Trophoblast cell (in vitro differentiated cells and primary cell): ENCODE measurements at regions not wholly inside any gene's neighbourhood (a gene's known extent, or its start where the extent isn't known, plus 50 kb on each side); places are given as distances from the start of the nearest gene placed in this dataset.

Experiments
- DNase-seq, 2 donors: peaks; one replicate each; pipeline ENCODE4 v3.0.0-alpha.2; 2016
- H2AFZ ChIP-seq: 2 replicates; pipeline ENCODE4 v1.6.1; 2013; ENCODE audit warnings: low read length, moderate library complexity, mild to moderate bottlenecking; ENCODE audit not compliant: insufficient read depth, poor library complexity
- H2AK5ac ChIP-seq: 2 replicates; pipeline ENCODE4 v1.6.1; 2013; ENCODE audit warnings: mild to moderate bottlenecking, low read length
- H2BK120ac ChIP-seq: 2 replicates; pipeline ENCODE4 v1.6.1; 2013; ENCODE audit warnings: low read length, mild to moderate bottlenecking, moderate library complexity; ENCODE audit not compliant: insufficient read depth, poor library complexity
- H2BK12ac ChIP-seq: 2 replicates; pipeline ENCODE4 v1.6.1; 2013; ENCODE audit warnings: mild to moderate bottlenecking, low read length, moderate library complexity
- H2BK5ac ChIP-seq: 2 replicates; pipeline ENCODE4 v1.6.1; 2013; ENCODE audit warnings: low read length, low read depth, moderate library complexity, mild to moderate bottlenecking; ENCODE audit not compliant: poor library complexity
- H3K14ac ChIP-seq: 2 replicates; pipeline ENCODE4 v1.6.1; 2013; ENCODE audit warnings: mild to moderate bottlenecking, low read length
- H3K18ac ChIP-seq: 2 replicates; pipeline ENCODE4 v1.6.1; 2013; ENCODE audit warnings: mild to moderate bottlenecking, low read length
- H3K23ac ChIP-seq: 2 replicates; pipeline ENCODE4 v1.6.1; 2013; ENCODE audit warnings: low read length
- H3K27ac ChIP-seq: 2 replicates; pipeline ENCODE4 v1.5.1; 2013; ENCODE audit warnings: low read depth, mild to moderate bottlenecking, inconsistent platforms, low read length, moderate library complexity
- H3K27me3 ChIP-seq: 2 replicates; pipeline ENCODE4 v1.6.1; 2013; ENCODE audit warnings: inconsistent platforms, mild to moderate bottlenecking, low read length, moderate library complexity; ENCODE audit not compliant: insufficient read depth
- H3K36me3 ChIP-seq, 2 experiments: 1 replicate in 1 of 2; 2 replicates in 1 of 2; pipeline ENCODE4 v1.6.1; 2013; ENCODE audit warnings: low read length in 2 of 2, mild to moderate bottlenecking in 2 of 2, moderate library complexity in 1 of 2; ENCODE audit not compliant: insufficient read depth in 2 of 2, control insufficient read depth in 1 of 2
- H3K4ac ChIP-seq: 2 replicates; pipeline ENCODE4 v1.6.1; 2013; ENCODE audit warnings: low read depth, mild to moderate bottlenecking, low read length, moderate library complexity
- H3K4me1 ChIP-seq, 2 experiments: 1 replicate in 1 of 2; 2 replicates in 1 of 2; pipeline ENCODE4 v1.6.1; 2013; ENCODE audit warnings: low read length in 2 of 2, mild to moderate bottlenecking in 2 of 2, moderate library complexity in 1 of 2; ENCODE audit not compliant: insufficient read depth in 2 of 2, control insufficient read depth in 1 of 2
- H3K4me2 ChIP-seq: 2 replicates; pipeline ENCODE4 v1.6.1; 2013; ENCODE audit warnings: inconsistent platforms, mild to moderate bottlenecking, low read length, moderate library complexity
- H3K4me3 ChIP-seq: 2 replicates; pipeline ENCODE4 v1.5.1; 2013; ENCODE audit warnings: mild to moderate bottlenecking, low read depth, low read length, inconsistent platforms
- H3K79me1 ChIP-seq: one replicate; pipeline ENCODE4 v1.6.1; 2013; ENCODE audit warnings: low read length
- H3K79me2 ChIP-seq: 2 replicates; pipeline ENCODE4 v1.6.1; 2013; ENCODE audit warnings: low read length, mild to moderate bottlenecking; ENCODE audit not compliant: control insufficient read depth, insufficient read depth, poor library complexity
- H3K9ac ChIP-seq: 2 replicates; pipeline ENCODE4 v1.6.1; 2013; ENCODE audit warnings: mild to moderate bottlenecking, low read length
- H3K9me3 ChIP-seq: 2 replicates; pipeline ENCODE4 v1.6.1; 2013; ENCODE audit warnings: low read depth, mild to moderate bottlenecking, control low read depth, inconsistent platforms, low read length; ENCODE audit not compliant: insufficient read depth
- H4K12ac ChIP-seq: 2 replicates; pipeline ENCODE4 v1.6.1; 2013; ENCODE audit warnings: low read depth, mild to moderate bottlenecking, low read length, moderate library complexity
- H4K8ac ChIP-seq: 2 replicates; pipeline ENCODE4 v1.6.1; 2013; ENCODE audit warnings: low read depth, mild to moderate bottlenecking, low read length, moderate library complexity
- H4K91ac ChIP-seq: one replicate; pipeline ENCODE4 v1.6.1; 2013; ENCODE audit warnings: low read depth, mild to moderate bottlenecking, low read length, moderate library complexity
- WGBS: extraction: QIAGEN DNeasy Blood & Tissue Kit; methylation state at CpG from one replicate; pipeline ENCODE4 v1.1.7; 2013; ENCODE audit warnings: missing lambda C conversion rate; ENCODE audit not compliant: insufficient read length, insufficient coverage; ENCODE audit errors: extremely low coverage; 5-methylcytosine and 5-hydroxymethylcytosine counted together

DNA sequence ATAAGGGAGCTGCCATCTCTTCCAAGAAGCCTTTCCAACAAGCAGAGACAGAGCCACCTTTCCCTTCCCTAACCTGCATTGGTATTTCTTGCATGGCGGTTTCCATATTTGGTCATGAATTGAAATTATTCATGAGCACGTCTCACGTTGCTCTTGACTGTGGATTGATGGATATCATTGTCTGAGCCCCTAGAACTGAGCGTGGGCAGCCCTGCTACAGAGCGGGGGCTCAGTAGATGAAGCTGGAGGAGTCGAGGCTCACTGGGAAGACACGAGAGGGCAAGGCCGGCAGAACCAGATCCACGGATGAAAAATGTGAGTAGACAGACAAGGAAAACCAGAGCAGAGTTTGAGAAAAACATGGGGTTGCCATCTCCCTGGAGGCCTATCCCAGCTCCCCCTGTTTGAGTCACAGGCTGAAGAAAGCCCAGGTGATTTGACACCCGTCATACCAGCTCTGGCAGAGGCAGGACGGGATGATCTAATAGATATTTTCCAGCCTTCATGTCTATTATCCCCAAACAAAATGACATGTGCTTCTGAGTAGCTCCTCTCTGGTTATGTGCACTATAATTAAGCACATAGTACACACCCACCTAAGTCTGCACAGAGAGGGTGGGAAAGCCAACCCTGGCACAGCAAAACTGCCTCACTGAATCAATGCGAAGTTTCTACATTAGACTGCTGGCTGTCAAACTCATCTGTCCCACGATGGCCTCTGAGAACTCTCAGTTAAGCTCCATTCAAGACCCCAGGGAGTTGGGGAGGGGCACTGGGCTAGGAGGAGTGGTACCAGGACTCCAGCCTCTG lies 363.5 kb upstream of the KLHL29 start:
- Histone ChIP-seq H3K23ac (no peak overlapping the region), H3K4ac (no peak overlapping the region), H4K8ac (no peak overlapping the region), H3K79me1 (no peaks in the 10 kb centered on the region), H3K18ac (no peak overlapping the region), H2BK12ac (no peak overlapping the region), H2AK5ac (no peak overlapping the region), H3K9ac (no peak overlapping the region), H3K4me2 (no peak overlapping the region), H3K27me3 (no peaks in the 10 kb centered on the region), H3K27ac (no peak overlapping the region), H4K12ac (no peak overlapping the region), H3K4me1 (peaks cover 0 to 5% of the 10 kb centered on the region in 2 experiments), H2BK120ac (no peak overlapping the region), H3K14ac (no peak overlapping the region), H3K9me3 (no peaks in the 10 kb centered on the region), H3K79me2 (no peaks in the 10 kb centered on the region), H4K91ac (no peak overlapping the region), H3K36me3 (no peaks in the 10 kb centered on the region), H3K4me3 (no peak overlapping the region), H2BK5ac (no peak overlapping the region), H2AFZ (no peak overlapping the region)
- WGBS = no CpG with 5 or more reads among the region's 13 CpGs
- DNase-seq = no peak

DNA sequence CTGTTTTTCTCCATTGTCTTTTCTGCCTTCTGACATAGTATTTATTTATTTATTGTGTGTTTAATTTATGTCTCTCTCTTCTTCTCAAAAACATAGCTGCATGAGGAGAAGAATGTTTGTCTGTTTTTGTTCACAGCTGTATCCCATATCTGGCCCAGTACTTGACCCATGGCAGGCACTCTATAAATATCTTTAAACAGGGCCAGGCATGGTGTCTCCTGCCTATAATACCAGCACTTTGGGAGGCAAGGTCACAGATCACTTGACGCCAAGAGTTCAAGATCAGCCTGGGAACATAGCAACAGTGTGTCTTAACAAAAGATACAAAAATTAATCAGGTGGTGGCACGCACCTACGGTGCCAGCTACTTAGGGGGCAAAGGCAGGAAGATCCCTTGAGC lies 361.3 kb upstream of the KLHL29 start:
- WGBS = no CpG with 5 or more reads among the region's 3 CpGs
- no peak overlapping the region for H4K12ac ChIP-seq
- H3K9me3 ChIP-seq = no peaks in the 10 kb centered on the region
- no peak overlapping the region for H2BK120ac ChIP-seq
- no peak overlapping the region for H2BK5ac ChIP-seq
- H4K91ac ChIP-seq = no peak overlapping the region
- H3K4me2 ChIP-seq = no peak overlapping the region
- H3K36me3 ChIP-seq = no peaks in the 10 kb centered on the region
- peaks cover 0 to 5% of the 10 kb centered on the region in 2 experiments for H3K4me1 ChIP-seq
- H3K18ac ChIP-seq = no peak overlapping the region
- H3K27me3 ChIP-seq = no peaks in the 10 kb centered on the region
- H2AK5ac ChIP-seq = no peak overlapping the region
- no peak overlapping the region for H4K8ac ChIP-seq
- no peak overlapping the region for H3K14ac ChIP-seq
- no peak overlapping the region for H2AFZ ChIP-seq
- DNase-seq = no peak
- H3K9ac ChIP-seq = no peak overlapping the region
- H3K4me3 ChIP-seq = no peak overlapping the region
- H2BK12ac ChIP-seq = no peak overlapping the region
- H3K27ac ChIP-seq = no peak overlapping the region
- no peak overlapping the region for H3K23ac ChIP-seq
- no peaks in the 10 kb centered on the region for H3K79me2 ChIP-seq
- no peaks in the 10 kb centered on the region for H3K79me1 ChIP-seq
- H3K4ac ChIP-seq = no peak overlapping the region

GRCh38 chr2:23026671-23027070 lies 358.3 kb upstream of the KLHL29 start:
- Histone ChIP-seq H3K27ac (no peak overlapping the region), H3K4me1 (peaks cover 0 to 3% of the 10 kb centered on the region in 2 experiments), H4K12ac (no peak overlapping the region), H3K9me3 (no peaks in the 10 kb centered on the region), H3K4me3 (no peak overlapping the region), H4K8ac (no peak overlapping the region), H3K14ac (no peak overlapping the region), H3K4ac (no peak overlapping the region), H3K27me3 (no peaks in the 10 kb centered on the region), H2BK120ac (no peak overlapping the region), H3K23ac (no peak overlapping the region), H3K9ac (no peak overlapping the region), H2AFZ (no peak overlapping the region), H3K79me1 (no peaks in the 10 kb centered on the region), H3K18ac (no peak overlapping the region), H2AK5ac (no peak overlapping the region), H3K4me2 (no peak overlapping the region), H3K36me3 (no peaks in the 10 kb centered on the region), H2BK5ac (no peak overlapping the region), H3K79me2 (no peaks in the 10 kb centered on the region), H2BK12ac (no peak overlapping the region), H4K91ac (no peak overlapping the region)
- no peak for DNase-seq
- no CpG with 5 or more reads among the region's 4 CpGs for WGBS

DNA sequence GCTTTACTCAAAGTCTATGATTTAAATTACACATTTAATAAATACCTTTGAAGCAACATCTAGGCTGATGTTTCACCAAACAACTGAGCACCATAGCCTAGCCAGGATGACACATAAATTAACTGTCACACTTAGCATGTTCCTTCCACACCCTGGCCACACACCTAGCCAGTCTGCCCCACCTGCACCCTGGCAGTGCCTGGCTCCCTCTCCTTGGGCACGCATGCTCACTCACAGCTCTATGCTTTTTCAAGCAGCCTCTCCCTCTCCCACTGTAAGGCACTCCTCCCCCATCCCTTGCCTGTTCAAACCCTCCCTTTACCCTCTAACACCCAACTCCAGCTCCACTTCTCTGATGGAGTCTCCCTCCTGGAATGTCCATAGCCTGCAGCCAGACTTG lies 357.6 kb upstream of the KLHL29 start:
- Histone ChIP-seq H3K79me1 (no peaks in the 10 kb centered on the region), H2AFZ (no peak overlapping the region), H2AK5ac (no peak overlapping the region), H4K12ac (no peak overlapping the region), H2BK120ac (no peak overlapping the region), H3K79me2 (no peaks in the 10 kb centered on the region), H2BK12ac (no peak overlapping the region), H3K4me3 (no peak overlapping the region), H3K27me3 (no peaks in the 10 kb centered on the region), H3K4me1 (no peaks in the 10 kb centered on the region), H3K9me3 (no peaks in the 10 kb centered on the region), H2BK5ac (no peak overlapping the region), H3K4me2 (no peak overlapping the region), H3K14ac (no peak overlapping the region), H3K36me3 (no peaks in the 10 kb centered on the region), H3K23ac (no peak overlapping the region), H3K9ac (no peak overlapping the region), H4K8ac (no peak overlapping the region), H4K91ac (no peak overlapping the region), H3K4ac (no peak overlapping the region), H3K18ac (no peak overlapping the region), H3K27ac (no peak overlapping the region)
- DNase-seq = no peak
- WGBS = no CpG with 5 or more reads among the region's 1 CpG
